ENCODE measurements at regions not wholly inside any gene's neighbourhood (a gene's known extent, or its start where the extent isn't known, plus 50 kb on each side); places are given as distances from the start of the nearest gene placed in this dataset.

- DNase-seq = no peak
Observed at GRCh38 chr22:44423556-44424358, 74.3 kb downstream of the RTL6 start.

GRCh38 chr22:44422746-44423380 lies 75.2 kb downstream of the RTL6 start:
- no peak for DNase-seq

GRCh38 chr22:44419429-44419828 lies 78.6 kb downstream of the RTL6 start:
- no peak for DNase-seq

GRCh38 chr22:44413211-44413610 lies 84.8 kb downstream of the RTL6 start:
- DNase-seq = no peak

- no peak for DNase-seq
Observed at GRCh38 chr22:44412136-44412731, 85.8 kb downstream of the RTL6 start.

GRCh38 chr22:44411226-44412135 lies 86.6 kb downstream of the RTL6 start:
- no peak for DNase-seq

GRCh38 chr22:44410451-44410991 lies 87.5 kb downstream of the RTL6 start:
- DNase-seq = no peak

GRCh38 chr22:44409974-44410316 lies 88.1 kb downstream of the RTL6 start:
- no peak for DNase-seq

GRCh38 chr22:44409211-44409973 lies 88.6 kb downstream of the RTL6 start:
- no peak for DNase-seq

GRCh38 chr22:44408829-44409192 lies 89.2 kb downstream of the RTL6 start:
- DNase-seq = no peak

GRCh38 chr22:44407987-44408828 lies 89.8 kb downstream of the RTL6 start:
- DNase-seq = no peak

- no peak for DNase-seq
Observed at GRCh38 chr22:44407171-44407986, 90.7 kb downstream of the RTL6 start.

GRCh38 chr22:44406341-44407170 lies 91.5 kb downstream of the RTL6 start:
- DNase-seq = no peak

- no peak for DNase-seq
Observed at GRCh38 chr22:44405661-44406060, 92.4 kb downstream of the RTL6 start.

- no peak for DNase-seq
Observed at GRCh38 chr22:44404341-44405020, 91.7 kb upstream of the SHISAL1 start.

- no peak for DNase-seq
Observed at GRCh38 chr22:44403602-44404329, 91.0 kb upstream of the SHISAL1 start.

- DNase-seq = no peak
Observed at GRCh38 chr22:44403166-44403565, 90.4 kb upstream of the SHISAL1 start.

Measured in NCI-H1105 treated with DMSO at 0.1 percent for 48 hours (cell line).